NCI-H510A (cell line): ENCODE measurements at regions not wholly inside any gene's neighbourhood (a gene's known extent, or its start where the extent isn't known, plus 50 kb on each side); places are given as distances from the start of the nearest gene placed in this dataset.

Experiments
- DNase-seq: peaks from one replicate; lab custom pipeline; 2025; lab: John Stamatoyannopoulos, UW

GRCh38 chr2:52139241-52139640 lies 1107.3 kb upstream of the NRXN1 start:
- no peak for DNase-seq

- no peak for DNase-seq
Measured at GRCh38 chr2:52135235-52135634, 1103.3 kb upstream of the NRXN1 start.

- no peak for DNase-seq
Measured at GRCh38 chr2:52128081-52128480, 1096.1 kb upstream of the NRXN1 start.

- DNase-seq: no peak
Measured at GRCh38 chr2:52127527-52127926, 1095.6 kb upstream of the NRXN1 start.

- no peak for DNase-seq
Measured at GRCh38 chr2:52117299-52117698, 1085.4 kb upstream of the NRXN1 start.

- no peak for DNase-seq
Measured at GRCh38 chr2:52115750-52116149, 1083.8 kb upstream of the NRXN1 start.

GRCh38 chr2:52113338-52113737 lies 1081.4 kb upstream of the NRXN1 start:
- DNase-seq: no peak

- DNase-seq: no peak
Measured at GRCh38 chr2:52112141-52112540, 1080.2 kb upstream of the NRXN1 start.

GRCh38 chr2:52107124-52107523 lies 1075.2 kb upstream of the NRXN1 start:
- no peak for DNase-seq

GRCh38 chr2:52097071-52097470 lies 1065.1 kb upstream of the NRXN1 start:
- DNase-seq: no peak

- no peak for DNase-seq
Measured at GRCh38 chr2:52084759-52085158, 1052.8 kb upstream of the NRXN1 start.

- no peak for DNase-seq
Measured at GRCh38 chr2:52083214-52083613, 1051.3 kb upstream of the NRXN1 start.

- DNase-seq: no peak
Measured at GRCh38 chr2:52082646-52083045, 1050.7 kb upstream of the NRXN1 start.

- DNase-seq: no peak
Measured at GRCh38 chr2:52079602-52080001, 1047.7 kb upstream of the NRXN1 start.

- no peak for DNase-seq
Measured at GRCh38 chr2:52077159-52077558, 1045.2 kb upstream of the NRXN1 start.

GRCh38 chr2:52074130-52074719 lies 1042.3 kb upstream of the NRXN1 start:
- no peak for DNase-seq

GRCh38 chr2:52072949-52073348 lies 1041.0 kb upstream of the NRXN1 start:
- DNase-seq: no peak

- DNase-seq: no peak
Measured at GRCh38 chr2:52070665-52071064, 1038.7 kb upstream of the NRXN1 start.

- DNase-seq: no peak
Measured at GRCh38 chr2:52064234-52064633, 1032.3 kb upstream of the NRXN1 start.

- DNase-seq: no peak
Measured at GRCh38 chr2:52054824-52055223, 1022.9 kb upstream of the NRXN1 start.

- DNase-seq: no peak
Measured at GRCh38 chr2:52036853-52037252, 1004.9 kb upstream of the NRXN1 start.

- DNase-seq: no peak
Measured at GRCh38 chr2:52036024-52036423, 1004.1 kb upstream of the NRXN1 start.

- no peak for DNase-seq
Measured at GRCh38 chr2:52035391-52035790, 1003.5 kb upstream of the NRXN1 start.

- no peak for DNase-seq
Measured at GRCh38 chr2:52034706-52035105, 1002.8 kb upstream of the NRXN1 start.

- no peak for DNase-seq
Measured at GRCh38 chr2:52022006-52022405, 990.1 kb upstream of the NRXN1 start.
